IMR-90 (cell line): ENCODE measurements at regions not wholly inside any gene's neighbourhood (a gene's known extent, or its start where the extent isn't known, plus 50 kb on each side); places are given as distances from the start of the nearest gene placed in this dataset.
A peak's percentile ranks its signal among the peaks of the same experiment; 100 is the strongest.

ENCODE experiments used
- ATAC-seq: fragments of 200-7000 bp; cut with Tn5 transposase; 2 replicates; pipeline ENCODE4 v1.9.1; 2020; ENCODE audit warnings: low read depth, mild to moderate bottlenecking, moderate library complexity
- BruUV-seq: library from RNA; stranded (reverse); fragments of 400-500 nt; replicated peaks from 2 replicates; lab custom pipeline; 2021; lab: Mats Ljungman, UMichigan
- CTCF ChIA-PET: fragments of 300-600 bp; formaldehyde crosslinking; extraction: SDS; loops from one replicate; lab custom pipeline; 2021; ENCODE audit warnings: antibody characterized with exemption; lab: Yijun Ruan, JAX
- POLR2A ChIA-PET: fragments of 300-600 bp; sonication (Branson Sonifier 250); formaldehyde crosslinking; loops from one replicate; lab custom pipeline; 2022; ENCODE audit warnings: antibody characterized with exemption; ENCODE audit not compliant: unreplicated experiment; lab: Charles Lee
- DNase-seq: peaks from one replicate; pipeline ENCODE4 v3.0.0; 2013
- H2AFZ ChIP-seq: replicated peaks from 2 replicates; pipeline ENCODE3; 2013; ENCODE audit warnings: low read length, mild to moderate bottlenecking; ENCODE audit not compliant: poor library complexity
- H2AK5ac ChIP-seq: 2 replicates; pipeline ENCODE4 v1.6.1; 2013; ENCODE audit warnings: low read depth, low read length, inconsistent platforms
- H2AK9ac ChIP-seq: replicated peaks from 2 replicates; pipeline ENCODE3; 2013; ENCODE audit warnings: mild to moderate bottlenecking, low read depth, low read length, moderate library complexity; ENCODE audit not compliant: poor library complexity
- H2BK120ac ChIP-seq: 2 replicates; pipeline ENCODE4 v1.6.1; 2013; ENCODE audit warnings: low read depth, low read length, inconsistent platforms
- H2BK15ac ChIP-seq: 3 replicates; pipeline ENCODE4 v1.6.1; 2013; ENCODE audit warnings: low read depth, low read length, inconsistent platforms
- H2BK20ac ChIP-seq: 2 replicates; pipeline ENCODE4 v1.6.1; 2013; ENCODE audit warnings: low read depth, mild to moderate bottlenecking, inconsistent platforms, low read length, moderate library complexity
- H2BK5ac ChIP-seq: 2 replicates; pipeline ENCODE4 v1.6.1; 2013; ENCODE audit warnings: mild to moderate bottlenecking, low read depth, low read length, inconsistent platforms; ENCODE audit not compliant: poor library complexity, severe bottlenecking
- H3K14ac ChIP-seq: replicated peaks from 2 replicates; pipeline ENCODE4 v1.6.1; 2013; ENCODE audit warnings: low read depth, low read length, inconsistent platforms
- H3K18ac ChIP-seq: 2 replicates; pipeline ENCODE4 v1.6.1; 2013; ENCODE audit warnings: low read depth, low read length, control low read depth
- H3K23ac ChIP-seq: 2 replicates; pipeline ENCODE4 v1.6.1; 2013; ENCODE audit warnings: low read depth, low read length, inconsistent platforms
- H3K27ac ChIP-seq: 2 replicates; pipeline ENCODE4 v1.5.1; 2013; ENCODE audit warnings: mild to moderate bottlenecking, control low read depth, low read length; ENCODE audit not compliant: insufficient read depth
- H3K27me3 ChIP-seq: 2 replicates; pipeline ENCODE4 v1.6.1; 2013; ENCODE audit warnings: low read length; ENCODE audit not compliant: control insufficient read depth, insufficient read depth
- H3K36me3 ChIP-seq: 2 replicates; pipeline ENCODE4 v1.6.1; 2013; ENCODE audit warnings: low read length, mixed read lengths; ENCODE audit not compliant: control insufficient read depth, insufficient read depth
- H3K4ac ChIP-seq: 2 replicates; pipeline ENCODE4 v1.6.1; 2013; ENCODE audit warnings: low read depth, low read length, inconsistent platforms
- H3K4me1 ChIP-seq: 2 replicates; pipeline ENCODE4 v1.6.1; 2013; ENCODE audit warnings: low read length, mixed read lengths; ENCODE audit not compliant: control insufficient read depth, insufficient read depth
- H3K4me2 ChIP-seq: 2 replicates; pipeline ENCODE4 v1.6.1; 2013; ENCODE audit warnings: low read depth, mild to moderate bottlenecking, control low read depth, low read length, moderate library complexity
- H3K4me3 ChIP-seq: 2 replicates; pipeline ENCODE4 v1.5.1; 2013; ENCODE audit warnings: low read depth, mild to moderate bottlenecking, control low read depth, low read length, moderate library complexity; ENCODE audit not compliant: insufficient read depth
- H3K56ac ChIP-seq: 2 replicates; pipeline ENCODE4 v1.6.1; 2013; ENCODE audit warnings: low read length, inconsistent platforms; ENCODE audit not compliant: insufficient read depth; ENCODE audit errors: extremely low read depth
- H3K79me1 ChIP-seq, 2 experiments: 2 replicates each; pipeline ENCODE4 v1.6.1; 2013; ENCODE audit warnings: low read length in 2 of 2, inconsistent platforms in 1 of 2, low read depth in 1 of 2
- H3K9ac ChIP-seq: 2 replicates; pipeline ENCODE4 v1.6.1; 2013; ENCODE audit warnings: low read depth, low read length, control low read depth
- H3K9me1 ChIP-seq: 2 replicates; pipeline ENCODE4 v1.6.1; 2013; ENCODE audit warnings: low read length, inconsistent platforms; ENCODE audit not compliant: insufficient read depth
- H3K9me3 ChIP-seq: 2 replicates; pipeline ENCODE4 v1.6.1; 2013; ENCODE audit warnings: low read length; ENCODE audit not compliant: control insufficient read depth, insufficient read depth
- H4K20me1 ChIP-seq: 2 replicates; pipeline ENCODE4 v1.6.1; 2013; ENCODE audit warnings: low read length, inconsistent platforms; ENCODE audit not compliant: insufficient read depth
- H4K5ac ChIP-seq: 2 replicates; pipeline ENCODE4 v1.6.1; 2013; ENCODE audit warnings: mild to moderate bottlenecking, low read depth, low read length, control low read depth
- H4K8ac ChIP-seq, 2 experiments: 2 replicates each; pipeline ENCODE4 v1.6.1; 2013; ENCODE audit warnings: low read depth in 2 of 2, low read length in 2 of 2, control low read depth in 1 of 2, inconsistent platforms in 1 of 2
- H4K91ac ChIP-seq: 2 replicates; pipeline ENCODE4 v1.6.1; 2013; ENCODE audit warnings: low read depth, low read length, inconsistent platforms; ENCODE audit not compliant: insufficient read depth
- BHLHE40 ChIP-seq: fragments of 150-350 bp; IDR thresholded peaks from 2 replicates; pipeline ENCODE4 v1.6.1; 2016; ENCODE audit warnings: mild to moderate bottlenecking, low read depth, low read length
- CHD1 ChIP-seq: IDR thresholded peaks from 2 replicates; pipeline ENCODE4 v1.6.1; 2012; ENCODE audit warnings: low read depth, low read length, improper control_type of control experiment
- ELK1 ChIP-seq: fragments of 150-350 bp; IDR thresholded peaks from 2 replicates; pipeline ENCODE4 v1.6.1; 2016; ENCODE audit warnings: low read depth, mild to moderate bottlenecking, low read length, moderate library complexity, borderline replicate concordance
- FOS ChIP-seq: fragments of 150-350 bp; IDR thresholded peaks from 2 replicates; pipeline ENCODE4 v1.6.1; 2016; ENCODE audit warnings: low read depth, low read length
- MAFK ChIP-seq: IDR thresholded peaks from 2 replicates; pipeline ENCODE4 v1.6.1; 2012; ENCODE audit warnings: low read depth, low read length, improper control_type of control experiment
- MXI1 ChIP-seq: IDR thresholded peaks from 2 replicates; pipeline ENCODE4 v1.6.1; 2012; ENCODE audit warnings: low read depth, mild to moderate bottlenecking, low read length, moderate library complexity, borderline replicate concordance
- NFE2L2 ChIP-seq: fragments of 150-350 bp; IDR thresholded peaks from 2 replicates; pipeline ENCODE4 v1.6.1; 2016; ENCODE audit warnings: low read depth, mild to moderate bottlenecking, low read length
- POLR2A ChIP-seq: IDR thresholded peaks from 2 replicates; pipeline ENCODE4 v1.6.1; 2012; ENCODE audit warnings: mild to moderate bottlenecking, low read depth, low read length
- RFX5 ChIP-seq: IDR thresholded peaks from 2 replicates; pipeline ENCODE4 v1.8.0; 2012; ENCODE audit warnings: low read depth, mild to moderate bottlenecking, low read length, moderate library complexity
- SMC3 ChIP-seq: fragments of 150-350 bp; IDR thresholded peaks from 2 replicates; pipeline ENCODE4 v1.6.1; 2016; ENCODE audit warnings: low read depth, mild to moderate bottlenecking, antibody characterized with exemption, low read length, moderate library complexity
- WGBS, 2 experiments: methylation state at CpG; one replicate each; pipeline versions ENCODE4 v1.1.5 to v1.1.7; 2013; ENCODE audit warnings: missing lambda C conversion rate in 2 of 2; ENCODE audit not compliant: insufficient read length in 1 of 2; ENCODE audit errors: extremely low coverage in 2 of 2; 5-methylcytosine and 5-hydroxymethylcytosine counted together
- dilution Hi-C: fragments of 300-500 bp; cut with HindIII; formaldehyde crosslinking; loops from one replicate; pipeline ENCODE4 v1.14.3; 2018; ENCODE audit warnings: low sequenced_read_pairs; ENCODE audit not compliant: unreplicated experiment
- in situ Hi-C: fragments of 300-500 bp; cut with MboI; formaldehyde crosslinking; loops from 3 replicates; pipeline ENCODE4 v1.14.3; 2019; ENCODE audit warnings: low sequenced_read_pairs, inconsistent platforms, mixed read lengths
- intact Hi-C: fragments of 100-400 bp; cut with micrococcal nuclease; formaldehyde crosslinking; loops from 2 replicates; pipeline ENCODE4 v1.10.0; 2022

- TF ChIP-seq ELK1: no peak
Observed at GRCh38 chr2:234570476-234570875, 73.6 kb upstream of the ARL4C start (continued).

- no peak overlapping the region for H3K4me2 ChIP-seq
- 0% methylated on average over 1 of the region's 3 CpGs; no CpG with 5 or more reads in 1 of the 2 experiments for whole genome bisulfite sequencing, 2 experiments
- ChIA-PET POLR2A (no interaction called here), CTCF (no interaction called here)
- H3K18ac ChIP-seq: 0 out of 2 replicates have a peak overlapping the region, but pooled peaks have one; percentile 16
- ATAC-seq (no peak), DNase-seq (no peak)
- H2BK120ac ChIP-seq: no peak overlapping the region
- H4K5ac ChIP-seq: no peak overlapping the region
- no peaks in the 10 kb centered on the region for H3K79me1 ChIP-seq
- no peaks in the 10 kb centered on the region for H4K20me1 ChIP-seq
- H2BK5ac ChIP-seq: no peak overlapping the region
- H3K9me1 ChIP-seq: peaks cover 3% of the 10 kb centered on the region; the same call in 1 of the 2 replicates
- H3K23ac ChIP-seq: no peak overlapping the region
- H2AK5ac ChIP-seq: no peak overlapping the region
- no peak overlapping the region for H4K8ac ChIP-seq
- peak overlapping the region; percentile 21; the same call in 1 of the 3 replicates for H2BK15ac ChIP-seq
- no peak overlapping the region for H2AK9ac ChIP-seq
- no peak for TF ChIP-seq RFX5
- TF ChIP-seq FOS: no peak
- no peak for TF ChIP-seq CHD1
- TF ChIP-seq ELK1: no peak
- no peak for TF ChIP-seq BHLHE40
- TF ChIP-seq MAFK: no peak
- no peak for TF ChIP-seq NFE2L2
- TF ChIP-seq MXI1: no peak
- TF ChIP-seq SMC3: no peak
- no peak for TF ChIP-seq POLR2A
- H3K27me3 ChIP-seq: no peaks in the 10 kb centered on the region
- no peak overlapping the region for H3K27ac ChIP-seq
- H3K56ac ChIP-seq: no peak overlapping the region
- H4K91ac ChIP-seq: no peak overlapping the region
- H3K36me3 ChIP-seq: no peaks in the 10 kb centered on the region
- H3K4me3 ChIP-seq: no peak overlapping the region
- H2AFZ ChIP-seq: no peak overlapping the region
- in situ Hi-C loops (no loop called here), intact Hi-C loops (no loop called here), dilution Hi-C loops (loop anchor here (25.0 kb wide), 1 partner anchor 542 kb away; no protein-coding TSS in a partner anchor)
- BruUV-seq: no TSS peak
- no peak overlapping the region for H3K9ac ChIP-seq
- H3K4ac ChIP-seq: no peak overlapping the region
- peaks cover 8% of the 10 kb centered on the region for H3K4me1 ChIP-seq
- no peaks in the 10 kb centered on the region for H3K9me3 ChIP-seq
- H2BK20ac ChIP-seq: no peak overlapping the region
- no peak overlapping the region for H3K14ac ChIP-seq
Observed at GRCh38 chr2:234569776-234570430, 73.0 kb upstream of the ARL4C start.
